ENCODE measurements at regions not wholly inside any gene's neighbourhood (a gene's known extent, or its start where the extent isn't known, plus 50 kb on each side); places are given as distances from the start of the nearest gene placed in this dataset.

- Histone ChIP-seq H4K20me1 (replicated peaks; ENCODE audit: control insufficient read depth, extremely low read depth, insufficient read depth, low read length) (no peaks in the 10 kb centered on the region), H3K79me2 (ENCODE audit: control insufficient read depth, insufficient read depth, low read length) (no peaks in the 10 kb centered on the region), H3K36me3 (ENCODE audit: control insufficient read depth in 2 of 2, extremely low read depth in 1 of 2, insufficient read depth in 2 of 2, low read length in 2 of 2) (no peaks in the 10 kb centered on the region), H3K4me3 (replicated peaks in 1 of 3; ENCODE audit: insufficient read depth in 1 of 3, low read depth in 1 of 3, low read length in 3 of 3) (no peak overlapping the region), H3K9ac (replicated peaks; ENCODE audit: extremely low read depth, insufficient read depth, low read length) (no peak overlapping the region), H3K9me3 (replicated peaks; ENCODE audit: control insufficient read depth, insufficient read depth, low read length) (no peaks in the 10 kb centered on the region), H3K9me1 (replicated peaks; ENCODE audit: control insufficient read depth, extremely low read depth, insufficient read depth, low read length) (no peaks in the 10 kb centered on the region), H2AFZ (ENCODE audit: low read depth, low read length) (no peak overlapping the region), H3K27me3 (ENCODE audit: control insufficient read depth in 2 of 2, insufficient read depth in 2 of 2, low read length in 2 of 2) (peaks cover 0 to 3% of the 10 kb centered on the region in 2 experiments), H3K4me1 (ENCODE audit: control insufficient read depth, extremely low read depth, insufficient read depth, low read length) (no peaks in the 10 kb centered on the region), H3K4me2 (ENCODE audit: insufficient read depth, low read length) (no peak overlapping the region), H3K27ac (ENCODE audit: insufficient read depth, low read depth, low read length) (no peak overlapping the region)
- no TSS peak for BruUV-seq (replicated peaks)
- no peak for TF ChIP-seq POLR2AphosphoS5 (IDR thresholded peaks at IDR 0.05; ENCODE audit: insufficient read depth, low read depth, low read length)
- no peak for TF ChIP-seq EZH2 (IDR thresholded peaks at IDR 0.05; ENCODE audit: borderline replicate concordance, low read depth, low read length, severe bottlenecking)
- no peak for TF ChIP-seq FOS (IDR thresholded peaks at IDR 0.05; ENCODE audit: borderline replicate concordance, insufficient read depth, low read length)
- no peak for TF ChIP-seq POLR2A (IDR thresholded peaks at IDR 0.05; ENCODE audit: low read depth, low read length)
- TF ChIP-seq JUN (IDR thresholded peaks at IDR 0.05; ENCODE audit: borderline replicate concordance, insufficient read depth, insufficient read length, low read depth): no peak
- TF ChIP-seq MAX (IDR thresholded peaks at IDR 0.05; ENCODE audit: insufficient read depth, insufficient read length): no peak
- no peak for TF ChIP-seq GATA2 (IDR thresholded peaks at IDR 0.05; ENCODE audit: insufficient read depth, insufficient read length, low read depth, low read length)
- no peak for TF ChIP-seq MYC (IDR thresholded peaks at IDR 0.05; ENCODE audit: low read depth, low read length)
- no peak for TF ChIP-seq CTCF (IDR thresholded peaks at IDR 0.05; ENCODE audit: extremely low read depth in 1 of 2, insufficient read depth in 1 of 2, low read depth in 1 of 2, low read length in 2 of 2)
- FAIRE-seq (no peak), DNase-seq (ENCODE audit: low read depth, low spot score) (no peak)
- POLR2A ChIA-PET: no interaction called here
- intact Hi-C loops (cut with micrococcal nuclease): no loop called here
- dilution Hi-C loops (cut with MboI; ENCODE audit: extremely low pct_ligation_motif_present, low sequenced_read_pairs): no loop called here
- CTCF ChIA-PET: no interaction called here
Measured at GRCh38 chr3:16811950-16812349, 72.8 kb upstream of the PLCL2 start.

Measured in endothelial cell of umbilical vein (primary cell).